Cardiac septum (tissue), 1 donor: ENCODE measurements at regions not wholly inside any gene's neighbourhood (a gene's known extent, or its start where the extent isn't known, plus 50 kb on each side); places are given as distances from the start of the nearest gene placed in this dataset.

Experiments used
- DNase-seq: peaks from one replicate; pipeline ENCODE4 v3.0.0-alpha.2; 2020; ENCODE audit warnings: low spot score
- intact Hi-C: fragments of 100-400 bp; cut with DNase I; formaldehyde crosslinking; loops from one replicate; pipeline ENCODE4 v1.14.0; 2022
- donor health status: DM: no; HTN: no; CAD: no.

DNA sequence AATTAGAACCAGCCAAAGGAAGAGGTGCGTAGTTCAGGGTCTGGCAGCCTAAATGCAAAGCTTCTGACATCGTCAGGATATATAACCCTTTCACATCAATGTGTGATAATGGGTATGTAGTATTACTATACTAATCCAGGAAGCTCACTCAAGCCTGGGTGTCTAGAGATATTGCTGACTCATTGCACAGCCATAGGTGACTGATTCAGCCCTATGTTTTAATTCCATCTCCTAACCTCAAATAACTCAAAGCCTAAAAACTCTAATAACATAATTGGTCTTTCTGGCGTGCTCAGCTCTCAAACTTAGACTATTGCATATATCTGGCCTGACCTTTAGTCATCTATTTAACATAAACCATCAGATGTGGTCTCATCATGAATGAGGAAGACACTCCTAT, 658.4 kb downstream of the TBC1D32 start:
- intact Hi-C loops, result no loop called here
- no peak for DNase-seq

DNA sequence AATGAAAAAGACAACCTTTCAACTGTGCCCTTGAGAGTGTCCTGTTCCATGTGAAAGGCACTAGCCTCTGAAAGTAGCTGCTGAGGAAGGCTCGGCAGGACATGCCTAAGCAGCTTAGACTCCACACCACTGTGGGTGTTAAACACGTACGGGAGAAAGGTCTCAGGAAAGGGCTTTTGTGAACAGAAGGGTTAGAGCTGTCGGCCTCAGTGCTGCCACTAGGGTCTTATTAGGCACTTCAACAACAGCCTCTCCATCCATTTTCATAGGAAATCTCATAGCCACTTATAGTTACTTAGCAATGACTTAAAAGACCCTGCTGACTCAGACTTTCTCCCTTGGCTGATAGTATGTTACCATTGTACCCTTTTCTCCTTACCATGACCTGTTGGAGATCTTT, 662.8 kb downstream of the TBC1D32 start:
- intact Hi-C loops, result no loop called here
- no peak for DNase-seq

DNA sequence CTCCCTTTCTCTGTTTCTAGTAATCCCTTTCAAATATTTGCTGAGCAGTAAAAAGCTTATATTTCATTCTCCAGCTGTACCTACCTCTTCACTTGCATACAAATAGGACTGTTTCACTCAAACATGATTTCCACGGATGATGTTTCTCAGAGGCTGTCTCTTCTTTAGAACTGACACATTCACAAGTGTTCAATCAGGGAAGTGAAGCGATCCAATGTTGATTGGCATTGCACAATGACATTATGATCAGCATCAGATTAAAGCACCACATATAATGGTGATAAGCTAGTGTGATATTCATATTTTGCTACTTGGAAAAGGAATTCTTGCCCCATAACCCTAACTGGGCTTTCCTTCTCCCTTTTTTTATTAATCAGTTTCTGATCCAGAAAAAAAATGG, 681.8 kb downstream of the TBC1D32 start:
- intact Hi-C loops, result no loop called here

DNA sequence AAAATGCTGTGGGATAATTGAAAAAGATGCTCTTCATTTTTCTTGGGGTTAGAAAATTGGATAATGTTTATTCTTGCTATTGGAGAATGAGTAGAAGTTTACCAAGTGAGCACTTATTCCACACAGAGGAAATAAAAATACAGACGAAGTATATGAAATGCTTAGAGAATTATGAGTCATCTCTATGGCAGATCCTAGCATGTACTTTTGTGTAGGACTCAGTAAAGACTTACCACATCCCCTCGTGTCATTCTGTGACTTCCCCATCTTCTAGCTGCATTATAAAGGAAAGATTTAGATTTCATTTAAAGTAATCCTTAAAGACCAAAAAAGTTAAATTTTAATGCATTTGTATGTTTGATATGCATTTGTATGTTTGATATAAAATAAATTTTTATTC, 685.6 kb downstream of the TBC1D32 start:
- DNase-seq, result no peak
- intact Hi-C loops, result no loop called here

More for the DNA sequence above, 681.8 kb downstream of the TBC1D32 start:
- DNase-seq, result no peak

DNA sequence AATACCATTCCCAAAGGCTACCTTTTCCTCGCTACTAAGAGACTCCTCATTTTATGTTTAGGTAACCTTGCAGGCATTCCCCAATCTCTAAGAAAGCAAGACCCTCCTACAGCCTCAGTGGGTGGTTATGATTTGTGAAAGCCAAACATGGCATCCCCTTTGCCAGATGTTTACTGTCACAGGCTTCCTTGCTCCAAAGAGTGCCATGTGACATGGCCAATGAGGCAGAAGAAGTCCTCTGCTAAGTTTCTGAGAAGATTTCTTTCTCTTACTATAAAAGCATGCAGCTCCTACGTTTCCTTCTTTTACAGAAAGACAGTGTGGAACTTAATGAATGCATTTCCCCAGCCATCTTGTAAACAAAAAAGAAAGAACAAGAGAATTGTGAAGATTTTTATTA, 688.2 kb downstream of the TBC1D32 start:
- no peak for DNase-seq
- intact Hi-C loops, result no loop called here

DNA sequence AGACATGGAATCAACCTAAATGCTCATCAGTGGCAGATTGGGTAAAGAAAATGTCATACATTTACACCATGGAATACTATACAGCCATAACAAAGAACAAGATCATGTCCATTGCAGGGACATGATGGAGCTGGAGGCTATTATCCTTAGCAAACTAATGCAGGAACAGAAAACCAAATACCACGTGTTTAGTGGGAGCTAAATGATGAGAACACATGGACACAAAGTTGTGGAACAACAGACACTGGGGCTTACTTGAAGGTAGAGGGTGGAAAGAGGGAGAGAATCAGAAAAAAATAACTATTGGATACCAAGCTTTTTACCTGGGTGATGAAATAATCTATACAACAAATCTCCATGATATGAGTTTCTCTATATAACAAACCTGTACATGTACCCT, 701.3 kb downstream of the TBC1D32 start:
- intact Hi-C loops, result no loop called here
- DNase-seq, result no peak

GRCh38 chr6:120627612-120628011, 706.7 kb downstream of the TBC1D32 start:
- intact Hi-C loops, result no loop called here
- no peak for DNase-seq

DNA sequence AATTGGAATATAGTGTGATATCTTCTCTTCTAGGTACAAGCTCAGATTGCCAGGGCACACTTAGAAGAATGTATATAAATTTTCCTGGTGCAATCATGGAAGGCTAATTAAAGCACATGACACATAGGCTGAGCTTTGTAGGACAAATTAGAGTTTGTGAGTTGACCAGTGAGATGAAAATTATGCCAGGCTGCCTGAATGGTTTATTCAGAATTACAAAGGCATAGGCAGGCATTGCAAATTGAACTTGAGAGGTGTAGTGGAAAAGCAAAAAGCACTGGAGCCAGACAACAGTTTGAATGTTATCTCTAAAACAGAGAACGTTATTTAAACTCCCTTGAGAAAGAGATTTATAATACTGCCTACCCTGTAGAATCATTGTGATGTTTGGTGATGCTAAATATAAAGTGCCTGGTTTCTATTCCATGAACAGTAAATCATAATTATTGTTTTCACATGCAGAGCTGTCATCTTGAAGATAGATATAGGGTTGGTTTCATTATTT, 712.1 kb downstream of the TBC1D32 start:
- no peak for DNase-seq
- intact Hi-C loops, result no loop called here

- DNase-seq, result no peak
- intact Hi-C loops, result no loop called here
Measured at GRCh38 chr6:120620900-120621299, 713.4 kb downstream of the TBC1D32 start.

DNA sequence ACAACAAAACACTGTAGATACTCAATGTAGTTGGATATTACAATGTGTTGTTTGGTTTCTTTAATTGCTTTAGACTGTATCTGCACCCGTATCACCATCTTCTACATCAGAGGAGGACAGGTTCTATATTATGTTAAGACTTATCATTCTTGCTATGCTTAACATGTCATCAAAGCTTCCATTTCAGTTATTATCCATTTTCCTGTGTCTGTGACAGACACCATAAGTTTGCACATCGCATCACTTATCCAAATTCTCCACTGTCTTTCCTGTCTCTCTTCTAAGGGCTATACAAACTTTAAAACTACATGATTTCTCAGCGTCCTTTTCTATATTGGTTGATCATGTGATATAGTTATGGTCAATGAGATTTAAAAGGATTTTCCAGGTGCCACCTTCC, 719.0 kb downstream of the TBC1D32 start:
- intact Hi-C loops, result no loop called here
- DNase-seq, result no peak

GRCh38 chr6:120614723-120615122, 719.6 kb downstream of the TBC1D32 start:
- no peak for DNase-seq
- intact Hi-C loops, result no loop called here

GRCh38 chr6:120608826-120609225, 725.5 kb downstream of the TBC1D32 start:
- intact Hi-C loops, result no loop called here
- DNase-seq, result no peak

GRCh38 chr6:120606743-120607142, 727.5 kb downstream of the TBC1D32 start:
- intact Hi-C loops, result no loop called here
- no peak for DNase-seq

DNA sequence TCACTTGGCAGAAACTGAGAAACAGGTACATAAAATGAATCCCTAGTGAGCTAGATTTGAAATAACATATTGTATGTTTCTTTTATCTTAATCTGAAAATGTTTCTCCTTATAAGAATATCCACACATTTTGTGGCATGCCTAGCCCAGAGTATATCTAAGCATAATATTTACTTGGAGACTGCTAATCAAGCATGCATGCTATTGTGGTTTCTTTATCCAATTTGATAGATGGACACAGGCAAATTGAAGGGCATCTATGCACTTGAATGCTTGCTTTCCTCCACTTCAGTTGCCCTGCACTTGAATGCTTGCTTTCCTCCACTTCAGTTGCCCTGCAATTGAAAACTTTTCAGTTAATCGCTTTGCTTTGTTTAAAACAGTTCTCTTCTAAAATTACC, 729.8 kb downstream of the TBC1D32 start:
- no peak for DNase-seq
- intact Hi-C loops, result no loop called here

- intact Hi-C loops, result no loop called here
- DNase-seq, result no peak
Measured at GRCh38 chr6:120590611-120591010, 743.7 kb downstream of the TBC1D32 start.

DNA sequence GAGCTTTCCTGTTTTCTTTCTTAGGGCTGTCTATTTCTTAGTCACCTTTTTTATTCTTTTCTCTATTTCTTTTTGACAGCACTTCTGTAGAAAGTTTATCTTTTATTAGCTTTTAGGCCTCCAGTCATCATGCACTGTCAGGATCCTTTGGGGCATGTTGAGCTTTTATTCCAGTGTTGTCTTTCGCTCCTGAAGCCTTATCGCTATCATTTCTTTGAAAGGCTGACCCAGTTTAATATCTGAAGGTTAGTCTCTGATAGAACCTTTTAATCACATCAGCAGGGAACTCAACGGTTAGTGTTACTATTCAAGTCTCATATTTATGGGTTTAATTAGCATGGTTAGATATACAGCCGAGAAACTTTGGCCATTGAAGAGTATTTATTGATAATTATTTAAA, 745.9 kb downstream of the TBC1D32 start:
- intact Hi-C loops, result no loop called here
- no peak for DNase-seq

- intact Hi-C loops, result no loop called here
- no peak for DNase-seq
Measured at GRCh38 chr6:120587381-120587780, 746.9 kb downstream of the TBC1D32 start.

- intact Hi-C loops, result no loop called here
Measured at GRCh38 chr6:120584111-120584760, 750.0 kb downstream of the TBC1D32 start.

DNA sequence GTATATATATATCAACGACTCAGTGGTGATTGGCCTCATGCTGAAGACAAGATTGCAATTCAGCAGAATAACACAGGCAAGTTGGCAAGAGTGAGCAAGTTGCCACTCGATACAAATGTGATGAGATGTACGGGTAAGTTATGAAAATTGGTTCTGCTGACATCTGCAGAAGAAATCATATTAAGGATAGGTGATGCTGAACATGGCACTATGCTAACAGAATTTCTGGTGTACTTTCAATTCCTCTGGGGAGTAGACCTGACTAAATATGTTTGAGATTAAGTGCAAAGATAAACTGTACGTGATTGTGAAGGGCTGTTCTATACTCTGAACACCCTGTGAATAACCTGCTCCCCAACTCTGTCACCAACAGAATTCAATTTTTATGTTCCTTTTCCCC, 758.2 kb downstream of the TBC1D32 start:
- no peak for DNase-seq
- intact Hi-C loops, result no loop called here

More at GRCh38 chr6:120584111-120584760, 750.0 kb downstream of the TBC1D32 start:
- DNase-seq, result no peak

DNA sequence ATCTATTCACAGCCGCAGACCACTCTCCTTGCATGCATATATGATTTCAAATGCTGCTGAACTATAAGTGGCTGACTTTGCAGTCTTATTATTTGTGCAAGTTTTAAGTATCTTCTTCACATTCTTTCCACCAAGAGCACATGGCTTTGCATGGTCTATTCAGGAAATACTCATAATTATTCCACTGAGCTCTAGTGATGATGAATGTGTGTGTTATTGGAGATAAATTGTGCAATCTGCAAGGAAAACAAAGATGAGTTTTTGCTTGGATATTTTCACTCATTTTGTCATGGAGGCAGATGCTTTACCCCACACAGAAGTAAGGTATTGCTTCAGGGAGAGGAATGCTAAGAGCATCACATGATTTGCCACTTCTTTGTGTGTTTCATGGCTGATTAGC, 764.6 kb downstream of the TBC1D32 start:
- DNase-seq, result no peak
- intact Hi-C loops, result no loop called here

- DNase-seq, result no peak
- intact Hi-C loops, result no loop called here
Measured at GRCh38 chr6:120564779-120565178, 769.5 kb downstream of the TBC1D32 start.

GRCh38 chr6:120558294-120558693, 776.0 kb downstream of the TBC1D32 start:
- intact Hi-C loops, result no loop called here
- no peak for DNase-seq
